GM12864 (cell line): ENCODE measurements at regions not wholly inside any gene's neighbourhood (a gene's known extent, or its start where the extent isn't known, plus 50 kb on each side); places are given as distances from the start of the nearest gene placed in this dataset.

ENCODE experiments used
- DNase-seq: peaks from one replicate; pipeline ENCODE4 v3.0.0-alpha.2; 2011; ENCODE audit warnings: low read depth
- H3K4me3 ChIP-seq: 2 replicates; pipeline ENCODE4 v1.5.1; 2011; ENCODE audit warnings: mild to moderate bottlenecking, low read depth, low read length, control low read depth
- TF ChIP-seq, protein P1 (sequence below): IDR thresholded peaks from 2 replicates; pipeline ENCODE4 v1.5.1; 2011; ENCODE audit warnings: low read depth, mild to moderate bottlenecking, moderate library complexity, low read length, control low read depth, inconsistent platforms; ENCODE audit errors: missing control alignments

GRCh38 chr2:160735696-160736095 lies 242.1 kb upstream of the RBMS1 start:
- no peak for DNase-seq
- no peak overlapping the region for H3K4me3 ChIP-seq
- TF ChIP-seq, protein P1, sequence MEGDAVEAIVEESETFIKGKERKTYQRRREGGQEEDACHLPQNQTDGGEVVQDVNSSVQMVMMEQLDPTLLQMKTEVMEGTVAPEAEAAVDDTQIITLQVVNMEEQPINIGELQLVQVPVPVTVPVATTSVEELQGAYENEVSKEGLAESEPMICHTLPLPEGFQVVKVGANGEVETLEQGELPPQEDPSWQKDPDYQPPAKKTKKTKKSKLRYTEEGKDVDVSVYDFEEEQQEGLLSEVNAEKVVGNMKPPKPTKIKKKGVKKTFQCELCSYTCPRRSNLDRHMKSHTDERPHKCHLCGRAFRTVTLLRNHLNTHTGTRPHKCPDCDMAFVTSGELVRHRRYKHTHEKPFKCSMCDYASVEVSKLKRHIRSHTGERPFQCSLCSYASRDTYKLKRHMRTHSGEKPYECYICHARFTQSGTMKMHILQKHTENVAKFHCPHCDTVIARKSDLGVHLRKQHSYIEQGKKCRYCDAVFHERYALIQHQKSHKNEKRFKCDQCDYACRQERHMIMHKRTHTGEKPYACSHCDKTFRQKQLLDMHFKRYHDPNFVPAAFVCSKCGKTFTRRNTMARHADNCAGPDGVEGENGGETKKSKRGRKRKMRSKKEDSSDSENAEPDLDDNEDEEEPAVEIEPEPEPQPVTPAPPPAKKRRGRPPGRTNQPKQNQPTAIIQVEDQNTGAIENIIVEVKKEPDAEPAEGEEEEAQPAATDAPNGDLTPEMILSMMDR: no peak

DNA sequence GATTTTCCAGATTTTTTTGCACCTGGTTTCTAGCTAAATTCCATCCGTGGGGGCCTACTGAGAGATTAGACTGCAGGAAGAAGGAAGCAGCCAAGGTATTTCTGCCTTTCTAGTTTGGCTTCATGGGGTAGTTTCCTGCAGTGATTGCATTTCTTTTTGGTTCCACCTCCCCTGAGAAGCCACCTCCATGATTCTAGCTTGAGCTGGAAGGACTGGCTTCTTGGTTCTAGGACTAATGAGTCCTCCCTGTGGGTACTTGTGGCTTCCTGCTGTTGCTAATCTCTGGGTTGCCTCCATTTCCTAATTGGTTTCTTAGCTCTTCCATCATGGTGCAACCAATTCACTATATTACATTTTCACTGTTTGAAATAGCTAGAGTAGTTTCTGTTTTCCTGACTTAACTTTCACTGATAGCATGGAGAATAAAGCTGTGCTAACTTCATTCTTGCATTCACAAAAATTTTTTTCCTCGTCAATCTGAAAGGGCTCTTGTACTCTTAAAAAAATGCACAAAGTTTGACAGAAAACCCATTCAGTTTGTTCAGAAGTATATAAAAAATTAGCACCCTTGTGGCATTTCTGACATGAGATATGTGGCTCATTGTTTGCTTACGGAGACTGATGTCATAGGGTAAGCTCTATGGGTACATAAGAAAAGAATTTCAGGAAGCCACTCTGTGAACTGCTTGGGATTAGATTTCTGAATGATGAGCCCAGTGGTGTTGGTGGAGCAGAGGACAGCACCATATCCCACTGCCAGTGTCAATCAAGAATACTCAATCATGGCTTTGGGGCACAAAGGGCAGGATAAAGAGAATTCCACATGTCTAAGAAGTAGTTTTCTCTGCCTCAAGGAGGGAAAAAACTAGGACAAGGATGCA lies 242.8 kb upstream of the RBMS1 start:
- no peak for DNase-seq
- TF ChIP-seq, protein P1: no peak
- no peak overlapping the region for H3K4me3 ChIP-seq

GRCh38 chr2:160737247-160737646 lies 243.6 kb upstream of the RBMS1 start:
- no peak overlapping the region for H3K4me3 ChIP-seq
- no peak for DNase-seq
- TF ChIP-seq, protein P1: no peak

GRCh38 chr2:160741271-160741670 lies 247.7 kb upstream of the RBMS1 start:
- TF ChIP-seq, protein P1: no peak
- H3K4me3 ChIP-seq: no peak overlapping the region
- no peak for DNase-seq

- TF ChIP-seq, protein P1: no peak
- no peak overlapping the region for H3K4me3 ChIP-seq
- DNase-seq: no peak
Observed at GRCh38 chr2:160741815-160742214, 248.2 kb upstream of the RBMS1 start.

DNA sequence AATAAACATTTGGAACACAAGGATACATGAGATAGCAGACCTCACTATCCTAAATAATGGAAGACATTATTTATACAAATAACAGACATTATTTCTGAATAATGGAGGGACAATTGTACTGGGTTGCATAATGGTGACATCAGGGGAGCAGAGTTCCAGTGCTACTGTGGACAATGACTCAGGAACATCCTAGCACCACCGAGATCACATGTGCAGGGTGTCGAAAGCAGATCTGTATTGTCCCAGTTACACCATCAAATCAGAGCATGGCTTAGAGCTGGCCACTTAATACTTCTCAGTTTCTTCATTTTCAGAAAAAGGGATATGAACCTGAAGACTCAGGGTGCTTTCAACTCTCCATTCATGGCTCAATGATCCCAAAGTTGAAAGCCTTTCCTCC lies 249.1 kb upstream of the RBMS1 start:
- TF ChIP-seq, protein P1: no peak
- DNase-seq: no peak
- H3K4me3 ChIP-seq: no peak overlapping the region
